Endodermal cell (in vitro differentiated cells): ENCODE measurements at regions not wholly inside any gene's neighbourhood (a gene's known extent, or its start where the extent isn't known, plus 50 kb on each side); places are given as distances from the start of the nearest gene placed in this dataset.

ENCODE experiments used
- DNase-seq: peaks from one replicate; pipeline ENCODE4 v3.0.0-alpha.2; 2017
- H3K27ac ChIP-seq: 2 replicates; pipeline ENCODE4 v1.5.1; 2013; ENCODE audit warnings: mild to moderate bottlenecking, low read depth, low read length, moderate library complexity
- H3K27me3 ChIP-seq: 2 replicates; pipeline ENCODE4 v1.6.1; 2013; ENCODE audit warnings: mild to moderate bottlenecking, low read length, moderate library complexity; ENCODE audit not compliant: insufficient read depth, control insufficient read depth, poor library complexity, severe bottlenecking
- H3K36me3 ChIP-seq: 2 replicates; pipeline ENCODE4 v1.7.0; 2013; ENCODE audit warnings: mild to moderate bottlenecking, low read length, moderate library complexity; ENCODE audit not compliant: control insufficient read depth, insufficient read depth
- H3K4me1 ChIP-seq: one replicate; pipeline ENCODE4 v1.7.0; 2013; ENCODE audit warnings: low read length; ENCODE audit not compliant: control insufficient read depth, insufficient read depth
- H3K4me3 ChIP-seq: 2 replicates; pipeline ENCODE4 v1.5.1; 2013; ENCODE audit warnings: mild to moderate bottlenecking, low read length, moderate library complexity
- H3K9ac ChIP-seq: 2 replicates; pipeline ENCODE4 v1.6.1; 2013; ENCODE audit warnings: mild to moderate bottlenecking, low read length, moderate library complexity; ENCODE audit not compliant: poor library complexity, severe bottlenecking; ENCODE audit errors: extremely low read depth
- H3K9me3 ChIP-seq: 2 replicates; pipeline ENCODE4 v1.6.1; 2013; ENCODE audit warnings: mild to moderate bottlenecking, low read length, moderate library complexity; ENCODE audit not compliant: control insufficient read depth
- H3K27ac Mint-ChIP-seq: 2 replicates; pipeline ENCODE4 v1.8.0; 2020; ENCODE audit warnings: mixed read lengths
- H3K27me3 Mint-ChIP-seq: 2 replicates; pipeline ENCODE4 v1.8.0; 2021; ENCODE audit warnings: mild to moderate bottlenecking, mixed read lengths; ENCODE audit not compliant: insufficient read depth
- H3K36me3 Mint-ChIP-seq: 2 replicates; pipeline ENCODE4 v1.8.0; 2020; ENCODE audit warnings: low read depth, mixed read lengths
- H3K4me1 Mint-ChIP-seq: 2 replicates; pipeline ENCODE4 v1.8.0; 2020; ENCODE audit warnings: mixed read lengths
- H3K4me3 Mint-ChIP-seq: 2 replicates; pipeline ENCODE4 v1.8.0; 2020; ENCODE audit warnings: mild to moderate bottlenecking, moderate library complexity, mixed read lengths
- H3K9me3 Mint-ChIP-seq: 2 replicates; pipeline ENCODE4 v1.8.0; 2020; ENCODE audit warnings: mild to moderate bottlenecking, mixed read lengths
- WGBS, 2 experiments: methylation state at CpG; one replicate each; pipeline versions ENCODE4 v1.1.5 to v1.1.7; 2013; ENCODE audit warnings: missing lambda C conversion rate in 2 of 2, mixed read lengths in 1 of 2; ENCODE audit not compliant: insufficient coverage in 1 of 2, insufficient read length in 1 of 2; 5-methylcytosine and 5-hydroxymethylcytosine counted together
- TF ChIP-seq, protein P1 (sequence below): fragments of 200-600 bp; sonication (generic); conservative IDR thresholded peaks from 2 replicates; pipeline ENCODE4 v1.5.0; 2021; ENCODE audit warnings: antibody characterized with exemption, mild to moderate bottlenecking

DNA sequence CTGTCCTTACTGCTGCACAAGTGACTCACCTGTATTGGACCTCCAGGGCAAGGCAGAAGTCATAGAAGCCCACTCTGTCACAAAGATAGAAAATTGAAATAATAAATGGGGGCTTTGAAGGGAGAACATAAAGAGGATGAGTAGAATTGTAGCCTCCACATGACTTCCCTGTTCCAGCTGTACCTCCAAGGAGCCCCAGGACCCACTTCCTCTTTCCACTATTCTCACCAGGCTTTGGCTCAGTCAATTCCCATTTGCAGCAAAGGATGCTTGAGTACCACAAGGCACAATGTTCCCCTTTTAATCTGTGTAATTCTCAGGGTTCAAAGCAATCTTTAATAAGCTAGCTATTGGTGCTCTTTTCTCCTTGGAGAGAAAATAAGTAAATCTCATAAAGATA lies 512.1 kb downstream of the TOX3 start:
- H3K27me3 ChIP-seq: peaks cover 30% of the 10 kb centered on the region
- no peak for DNase-seq
- Mint-ChIP-seq H3K4me3 (no peak overlapping the region), H3K27me3 (peaks cover 20% of the 10 kb centered on the region), H3K27ac (no peak overlapping the region), H3K4me1 (peaks cover 5% of the 10 kb centered on the region), H3K9me3 (no peaks in the 10 kb centered on the region), H3K36me3 (no peaks in the 10 kb centered on the region)
- no peak overlapping the region for H3K4me3 ChIP-seq
- H3K4me1 ChIP-seq: peaks cover 6% of the 10 kb centered on the region
- H3K9me3 ChIP-seq: no peaks in the 10 kb centered on the region
- TF ChIP-seq, protein P1, sequence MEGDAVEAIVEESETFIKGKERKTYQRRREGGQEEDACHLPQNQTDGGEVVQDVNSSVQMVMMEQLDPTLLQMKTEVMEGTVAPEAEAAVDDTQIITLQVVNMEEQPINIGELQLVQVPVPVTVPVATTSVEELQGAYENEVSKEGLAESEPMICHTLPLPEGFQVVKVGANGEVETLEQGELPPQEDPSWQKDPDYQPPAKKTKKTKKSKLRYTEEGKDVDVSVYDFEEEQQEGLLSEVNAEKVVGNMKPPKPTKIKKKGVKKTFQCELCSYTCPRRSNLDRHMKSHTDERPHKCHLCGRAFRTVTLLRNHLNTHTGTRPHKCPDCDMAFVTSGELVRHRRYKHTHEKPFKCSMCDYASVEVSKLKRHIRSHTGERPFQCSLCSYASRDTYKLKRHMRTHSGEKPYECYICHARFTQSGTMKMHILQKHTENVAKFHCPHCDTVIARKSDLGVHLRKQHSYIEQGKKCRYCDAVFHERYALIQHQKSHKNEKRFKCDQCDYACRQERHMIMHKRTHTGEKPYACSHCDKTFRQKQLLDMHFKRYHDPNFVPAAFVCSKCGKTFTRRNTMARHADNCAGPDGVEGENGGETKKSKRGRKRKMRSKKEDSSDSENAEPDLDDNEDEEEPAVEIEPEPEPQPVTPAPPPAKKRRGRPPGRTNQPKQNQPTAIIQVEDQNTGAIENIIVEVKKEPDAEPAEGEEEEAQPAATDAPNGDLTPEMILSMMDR: no peak
- no peak overlapping the region for H3K9ac ChIP-seq
- H3K36me3 ChIP-seq: no peaks in the 10 kb centered on the region
- H3K27ac ChIP-seq: no peak overlapping the region

DNA sequence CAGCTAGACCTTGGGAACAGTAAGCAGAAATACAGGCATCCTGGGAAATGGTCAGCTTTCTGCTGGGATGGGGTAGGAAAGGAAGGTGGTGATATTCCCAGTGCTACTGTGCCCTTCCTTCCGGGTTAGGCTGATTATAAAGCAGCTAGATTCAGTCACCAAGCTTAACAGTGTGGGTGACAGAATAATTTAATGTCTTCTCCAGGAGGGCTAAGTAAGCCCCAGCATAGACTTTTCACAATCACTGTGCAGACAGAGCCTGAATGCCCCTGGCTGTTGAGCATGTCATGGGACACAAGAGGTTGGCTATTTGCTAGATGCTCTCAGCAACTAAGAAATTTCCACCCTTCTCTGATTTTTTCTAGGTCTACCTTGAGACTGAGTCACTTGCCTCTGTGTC lies 513.0 kb downstream of the TOX3 start:
- WGBS, 2 experiments: 93 to 100% methylated on average over 1 of the region's 1 CpG
- H3K27me3 Mint-ChIP-seq: peaks cover 20% of the 10 kb centered on the region
- no peaks in the 10 kb centered on the region for H3K36me3 Mint-ChIP-seq
- Histone ChIP-seq H3K27me3 (peaks cover 30% of the 10 kb centered on the region), H3K4me3 (no peak overlapping the region), H3K27ac (no peak overlapping the region), H3K9me3 (no peaks in the 10 kb centered on the region), H3K9ac (no peak overlapping the region), H3K4me1 (peaks cover 6% of the 10 kb centered on the region), H3K36me3 (no peaks in the 10 kb centered on the region)
- H3K27ac Mint-ChIP-seq: no peak overlapping the region
- no peaks in the 10 kb centered on the region for H3K9me3 Mint-ChIP-seq
- TF ChIP-seq, protein P1: no peak
- H3K4me3 Mint-ChIP-seq: no peak overlapping the region
- peaks cover 5% of the 10 kb centered on the region for H3K4me1 Mint-ChIP-seq
- no peak for DNase-seq

DNA sequence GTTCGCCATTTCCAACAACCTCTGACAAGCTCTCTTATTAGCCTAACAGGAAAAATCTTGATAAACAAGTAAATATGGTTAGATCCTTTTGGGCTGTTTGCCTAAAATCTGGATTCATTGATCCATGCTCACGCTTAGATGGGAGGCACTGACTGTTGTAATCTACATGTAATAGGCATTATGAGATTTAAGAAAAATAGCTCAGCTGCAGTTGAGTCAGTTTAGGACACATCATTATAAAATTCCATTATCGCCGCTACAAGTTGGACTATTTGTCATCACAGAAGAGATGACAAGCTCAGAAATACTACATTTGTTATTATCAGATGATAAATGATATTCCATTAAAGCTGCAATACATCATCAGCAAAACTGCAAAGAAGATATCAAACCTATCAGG lies 524.0 kb downstream of the TOX3 start:
- Mint-ChIP-seq H3K4me1 (no peaks in the 10 kb centered on the region), H3K27ac (no peak overlapping the region), H3K9me3 (peaks cover 8% of the 10 kb centered on the region), H3K4me3 (no peak overlapping the region), H3K27me3 (peaks cover 3% of the 10 kb centered on the region), H3K36me3 (no peaks in the 10 kb centered on the region)
- TF ChIP-seq, protein P1: no peak
- no peak for DNase-seq
- H3K9me3 ChIP-seq: no peaks in the 10 kb centered on the region
- H3K27me3 ChIP-seq: no peaks in the 10 kb centered on the region
- H3K9ac ChIP-seq: no peak overlapping the region
- no peaks in the 10 kb centered on the region for H3K36me3 ChIP-seq
- no peak overlapping the region for H3K4me3 ChIP-seq
- 94 to 97% methylated on average over 2 to 4 of the region's 4 CpGs for WGBS, 2 experiments
- H3K4me1 ChIP-seq: no peaks in the 10 kb centered on the region
- H3K27ac ChIP-seq: no peak overlapping the region
